Type B pancreatic cell (in vitro differentiated cells): ENCODE measurements at regions not wholly inside any gene's neighbourhood (a gene's known extent, or its start where the extent isn't known, plus 50 kb on each side); places are given as distances from the start of the nearest gene placed in this dataset.

Experiments
- DNase-seq: peaks from one replicate; pipeline ENCODE4 v3.0.0; 2021; ENCODE audit warnings: mixed read lengths; ENCODE audit not compliant: unreplicated experiment; ENCODE audit errors: extremely low spot score
- H3K27ac Mint-ChIP-seq: 2 replicates; pipeline ENCODE4 v1.8.0; 2021; ENCODE audit warnings: mild to moderate bottlenecking, mixed read lengths
- H3K27me3 Mint-ChIP-seq: 2 replicates; pipeline ENCODE4 v1.8.0; 2021; ENCODE audit warnings: mixed read lengths
- H3K36me3 Mint-ChIP-seq: 2 replicates; pipeline ENCODE4 v1.8.0; 2021; ENCODE audit warnings: mixed read lengths
- H3K4me1 Mint-ChIP-seq: one replicate; pipeline ENCODE4 v1.8.0; 2021; ENCODE audit warnings: mixed read lengths; ENCODE audit not compliant: unreplicated experiment
- H3K4me3 Mint-ChIP-seq: 2 replicates; pipeline ENCODE4 v1.8.0; 2021; ENCODE audit warnings: mild to moderate bottlenecking, mixed read lengths
- H3K9me3 Mint-ChIP-seq: 2 replicates; pipeline ENCODE4 v1.8.0; 2021; ENCODE audit warnings: mixed read lengths
- CTCF ChIP-seq: fragments of 200-600 bp; sonication (generic); conservative IDR thresholded peaks from 2 replicates; pipeline ENCODE4 v1.5.0; 2021; ENCODE audit warnings: antibody characterized with exemption, mild to moderate bottlenecking

GRCh38 chr1:5638582-5638981, 353.6 kb downstream of the NPHP4 start:
- Mint-ChIP-seq H3K9me3 (peaks cover 5% of the 10 kb centered on the region), H3K27ac (no peak overlapping the region), H3K4me1 (no peaks in the 10 kb centered on the region), H3K4me3 (no peak overlapping the region), H3K36me3 (no peaks in the 10 kb centered on the region), H3K27me3 (peaks cover 13% of the 10 kb centered on the region)
- no peak for DNase-seq
- TF ChIP-seq CTCF, result no peak

- peak; percentile 58 for TF ChIP-seq CTCF
- Mint-ChIP-seq H3K27me3 (peaks cover 13% of the 10 kb centered on the region), H3K36me3 (no peaks in the 10 kb centered on the region), H3K9me3 (peaks cover 5% of the 10 kb centered on the region), H3K4me3 (no peak overlapping the region), H3K27ac (no peak overlapping the region), H3K4me1 (no peaks in the 10 kb centered on the region)
- no peak for DNase-seq
Observed at GRCh38 chr1:5637171-5637570, 355.1 kb downstream of the NPHP4 start.

GRCh38 chr1:5634893-5635292, 357.3 kb downstream of the NPHP4 start:
- no peak overlapping the region for H3K4me3 Mint-ChIP-seq
- no peak overlapping the region for H3K27ac Mint-ChIP-seq
- DNase-seq, result no peak
- peaks cover 12% of the 10 kb centered on the region for H3K27me3 Mint-ChIP-seq
- TF ChIP-seq CTCF, result no peak
- H3K4me1 Mint-ChIP-seq, result peaks cover 4% of the 10 kb centered on the region
- H3K36me3 Mint-ChIP-seq, result no peaks in the 10 kb centered on the region
- H3K9me3 Mint-ChIP-seq, result peaks cover 5% of the 10 kb centered on the region

- Mint-ChIP-seq H3K36me3 (no peaks in the 10 kb centered on the region), H3K27ac (no peak overlapping the region), H3K4me3 (no peak overlapping the region), H3K27me3 (peaks cover 10% of the 10 kb centered on the region), H3K9me3 (peaks cover 5% of the 10 kb centered on the region), H3K4me1 (peaks cover 4% of the 10 kb centered on the region)
- no peak for DNase-seq
- no peak for TF ChIP-seq CTCF
Observed at GRCh38 chr1:5632814-5633213, 359.4 kb downstream of the NPHP4 start.

GRCh38 chr1:5632224-5632623, 360.0 kb downstream of the NPHP4 start:
- TF ChIP-seq CTCF, result no peak
- H3K4me1 Mint-ChIP-seq, result peaks cover 4% of the 10 kb centered on the region
- H3K27ac Mint-ChIP-seq, result no peak overlapping the region
- no peak for DNase-seq
- H3K4me3 Mint-ChIP-seq, result no peak overlapping the region
- peaks cover 4% of the 10 kb centered on the region for H3K9me3 Mint-ChIP-seq
- H3K27me3 Mint-ChIP-seq, result peaks cover 8% of the 10 kb centered on the region
- no peaks in the 10 kb centered on the region for H3K36me3 Mint-ChIP-seq

- Mint-ChIP-seq H3K4me3 (no peak overlapping the region), H3K9me3 (no peaks in the 10 kb centered on the region), H3K27ac (no peak overlapping the region), H3K27me3 (peaks cover 17% of the 10 kb centered on the region), H3K36me3 (no peaks in the 10 kb centered on the region), H3K4me1 (peaks cover 4% of the 10 kb centered on the region)
- TF ChIP-seq CTCF, result no peak
- no peak for DNase-seq
Observed at GRCh38 chr1:5628416-5628815, 363.8 kb downstream of the NPHP4 start.
